GM18519 (cell line): ENCODE measurements at regions not wholly inside any gene's neighbourhood (a gene's known extent, or its start where the extent isn't known, plus 50 kb on each side); places are given as distances from the start of the nearest gene placed in this dataset.
"Not testable (repeated sequence)": the region's sequence is repeated elsewhere in the genome, so short reads cannot be mapped to it uniquely, and the experiment has no call there.

Experiments
- ATAC-seq: cut with Tn5 transposase; IDR thresholded peaks from one replicate; pipeline ENCODE4 v1.9.1; 2021; ENCODE audit warnings: mild to moderate bottlenecking, moderate library complexity; ENCODE audit not compliant: unreplicated experiment, low FRiP score

DNA sequence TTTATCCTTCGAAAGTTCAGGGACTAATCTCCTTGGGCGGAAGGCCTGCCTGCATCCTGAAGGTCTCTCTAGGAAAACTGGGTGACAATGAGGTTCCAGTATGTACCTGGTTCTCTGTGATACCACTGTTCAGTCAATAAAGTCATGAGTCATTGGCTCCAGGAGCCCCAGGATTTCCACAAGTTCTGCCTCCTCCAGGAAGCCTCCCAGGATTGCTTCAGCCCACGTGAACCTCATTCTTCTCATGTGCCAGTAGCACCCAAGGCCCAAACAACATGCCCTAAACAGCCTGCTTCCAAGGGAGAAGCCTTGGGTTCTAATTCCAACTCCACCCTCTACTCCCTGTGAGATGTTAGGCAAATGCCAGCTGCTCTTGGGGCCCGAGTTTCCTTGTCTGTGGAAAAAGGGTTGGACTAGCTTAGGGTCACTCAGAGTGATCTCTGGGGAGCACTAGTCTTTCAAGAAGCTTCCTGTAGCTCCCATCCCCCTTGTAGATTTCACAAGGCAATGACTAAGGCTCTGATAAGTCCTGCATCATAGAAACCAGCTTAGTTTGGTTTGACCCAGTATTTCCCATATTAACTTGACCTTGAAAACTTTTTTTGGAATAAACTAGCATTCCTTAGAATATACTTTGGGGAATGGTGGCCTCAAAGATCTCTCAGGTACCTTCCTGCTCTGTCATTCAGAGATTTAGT lies 118.3 kb upstream of the ATP2B2 start:
- no peak for ATAC-seq

GRCh38 chr3:10625323-10625722 lies 119.9 kb upstream of the ATP2B2 start:
- ATAC-seq, result no peak

GRCh38 chr3:10627884-10628572 lies 122.6 kb upstream of the ATP2B2 start:
- no peak for ATAC-seq

GRCh38 chr3:10628891-10629670 lies 123.7 kb upstream of the ATP2B2 start:
- ATAC-seq, result no peak

- no peak for ATAC-seq
These were observed 124.3 kb upstream of the ATP2B2 start for GRCh38 chr3:10629671-10630040.

GRCh38 chr3:10631224-10631623 lies 125.8 kb upstream of the ATP2B2 start:
- ATAC-seq, result no peak

GRCh38 chr3:10632125-10632524 lies 126.7 kb upstream of the ATP2B2 start:
- ATAC-seq, result no peak

DNA sequence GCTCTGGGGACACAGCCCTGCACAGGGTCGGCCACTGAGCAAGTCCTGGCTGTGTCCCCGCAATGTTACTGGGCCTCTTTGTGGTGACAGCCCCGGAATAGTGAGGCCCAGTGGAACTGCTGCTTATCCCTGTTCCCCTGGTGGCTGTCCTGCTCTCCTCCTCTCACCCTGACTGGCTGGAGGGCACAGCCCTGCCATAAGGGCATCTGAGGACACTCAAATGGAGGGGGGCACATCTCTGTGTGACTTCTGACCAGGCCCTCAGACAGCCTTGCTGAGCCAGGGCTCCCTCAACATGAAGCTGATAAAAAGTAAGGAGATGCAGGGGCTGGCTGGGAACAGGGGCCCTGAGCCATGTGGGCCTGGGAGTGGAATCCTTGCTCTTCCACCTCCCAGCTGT lies 127.4 kb upstream of the ATP2B2 start:
- no peak for ATAC-seq

DNA sequence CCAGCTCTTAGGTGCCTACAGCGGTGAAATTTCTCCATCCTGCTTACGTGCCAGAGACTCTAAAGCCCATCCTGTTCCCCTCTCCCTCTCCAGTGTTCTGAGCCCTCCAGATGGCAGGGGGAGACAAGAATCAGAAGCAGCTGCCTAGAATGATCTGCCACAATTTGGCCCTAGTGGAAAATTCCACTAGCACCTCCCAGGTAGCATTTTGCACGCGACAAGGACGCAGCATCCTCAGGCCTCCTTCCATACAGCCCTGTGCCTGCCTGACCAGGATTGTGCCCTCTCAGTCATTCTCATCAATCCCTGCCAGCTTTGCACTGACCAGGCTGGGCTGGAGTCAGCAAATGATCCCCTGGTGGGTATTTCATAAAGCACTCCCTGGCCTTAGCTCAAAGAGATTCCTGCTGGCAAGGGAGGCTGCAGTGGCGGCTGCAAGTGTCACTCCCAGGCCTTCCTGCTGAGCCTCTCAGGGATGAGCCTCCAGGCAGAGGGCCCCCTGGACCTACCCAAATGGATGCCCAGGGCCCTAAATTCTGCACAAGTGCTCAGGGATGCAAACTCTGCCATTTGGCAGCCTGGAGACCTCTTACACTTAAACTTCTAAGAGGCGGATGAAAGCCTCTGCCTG lies 130.2 kb upstream of the ATP2B2 start:
- no peak for ATAC-seq

- ATAC-seq, result no peak
These were observed 132.0 kb upstream of the ATP2B2 start for GRCh38 chr3:10637342-10637741.

- no peak for ATAC-seq
These were observed 133.1 kb upstream of the ATP2B2 start for GRCh38 chr3:10638466-10638865.

DNA sequence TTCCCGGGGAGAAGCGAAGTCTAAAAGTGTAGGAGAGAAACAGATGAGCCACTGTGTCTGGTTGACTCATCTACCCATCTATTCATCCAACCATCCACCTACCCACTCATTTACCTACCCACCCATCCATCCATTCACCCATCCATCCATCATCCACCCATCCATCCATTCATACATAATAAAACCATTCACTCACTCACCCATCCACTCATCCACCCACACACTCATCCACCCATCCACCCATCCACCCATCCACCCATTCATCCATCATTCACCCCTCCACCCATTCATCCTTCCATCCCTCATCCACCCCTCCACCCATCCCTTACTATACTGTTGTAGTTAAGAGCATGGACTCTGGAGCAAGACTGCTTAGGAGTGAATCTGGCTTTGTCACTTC lies 136.4 kb upstream of the ATP2B2 start:
- no peak for ATAC-seq

DNA sequence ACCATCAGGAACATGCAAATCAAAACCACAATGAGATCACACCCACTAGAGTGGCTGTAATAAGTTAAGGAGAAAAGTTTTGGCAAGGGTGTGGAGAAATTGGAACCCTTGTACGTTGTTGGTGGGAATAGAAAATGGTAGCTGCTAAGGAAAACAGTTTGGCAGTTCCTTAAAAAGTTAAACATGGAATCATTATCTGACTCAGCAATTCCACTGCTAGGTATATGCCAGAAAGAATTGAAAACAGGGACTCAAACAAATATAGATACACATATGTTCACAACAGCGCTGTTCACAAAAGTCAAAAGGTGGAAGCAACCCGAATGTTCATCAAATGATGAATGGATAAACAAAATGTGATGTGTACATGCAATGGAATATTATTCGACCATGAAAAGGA lies 138.8 kb upstream of the ATP2B2 start:
- no peak for ATAC-seq

GRCh38 chr3:10645800-10646199 lies 140.4 kb upstream of the ATP2B2 start:
- ATAC-seq, result no peak

GRCh38 chr3:10646531-10647335 lies 141.3 kb upstream of the ATP2B2 start:
- no peak for ATAC-seq

GRCh38 chr3:10647376-10647775 lies 142.0 kb upstream of the ATP2B2 start:
- ATAC-seq, result no peak

DNA sequence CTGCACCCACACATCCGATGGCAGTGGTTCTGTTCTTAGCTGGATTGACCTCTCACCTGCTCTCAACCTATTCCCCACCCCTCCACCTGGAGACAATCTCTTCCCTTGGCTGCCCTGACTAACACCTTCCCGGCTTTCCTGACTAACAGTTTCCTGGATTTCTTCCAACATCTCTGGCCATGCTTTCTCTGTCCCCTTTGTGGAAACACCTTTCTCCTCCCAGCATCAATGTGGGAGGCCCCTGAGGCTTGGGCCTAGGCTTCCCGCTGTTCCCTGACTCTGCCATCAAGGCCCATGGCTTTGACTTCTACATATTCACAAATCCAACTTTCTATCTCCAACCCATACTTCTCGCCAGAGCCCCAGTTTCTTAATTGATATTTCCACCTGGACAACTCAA lies 142.8 kb upstream of the ATP2B2 start:
- no peak for ATAC-seq

DNA sequence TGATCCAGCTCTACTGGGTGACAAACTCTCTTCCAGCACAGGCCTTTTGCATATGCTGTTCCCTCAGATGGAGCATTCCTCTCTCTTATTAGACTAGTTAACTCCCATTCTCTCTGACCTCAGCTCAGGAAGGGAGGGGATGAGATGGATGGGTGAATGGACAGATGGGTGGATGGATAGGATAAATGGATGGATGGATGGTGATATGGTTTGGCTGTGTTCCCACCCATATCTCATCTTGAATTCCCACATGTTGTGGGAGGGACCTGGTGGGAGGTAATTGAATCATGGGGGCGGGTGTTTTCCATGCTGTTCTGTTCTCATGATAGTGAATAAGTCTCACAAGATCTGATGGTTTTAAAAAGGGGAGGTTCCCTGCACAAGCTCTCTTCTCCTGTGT lies 144.1 kb upstream of the ATP2B2 start:
- ATAC-seq, result not testable (repeated sequence)

GRCh38 chr3:10651506-10651905 lies 146.1 kb upstream of the ATP2B2 start:
- no peak for ATAC-seq

GRCh38 chr3:10653241-10653640 lies 147.9 kb upstream of the ATP2B2 start:
- ATAC-seq, result no peak
